GM19351 (cell line): ENCODE measurements at regions not wholly inside any gene's neighbourhood (a gene's known extent, or its start where the extent isn't known, plus 50 kb on each side); places are given as distances from the start of the nearest gene placed in this dataset.

Experiments used
- ATAC-seq: cut with Tn5 transposase; IDR thresholded peaks from one replicate; pipeline ENCODE4 v1.9.1; 2021; ENCODE audit warnings: mild to moderate bottlenecking, moderate library complexity; ENCODE audit not compliant: unreplicated experiment

- no peak for ATAC-seq
Observed at GRCh38 chr2:235291461-235291860, 202.4 kb upstream of the AGAP1 start.

GRCh38 chr2:235293061-235293460, 200.8 kb upstream of the AGAP1 start:
- no peak for ATAC-seq

GRCh38 chr2:235295831-235296230, 198.0 kb upstream of the AGAP1 start:
- ATAC-seq: no peak

GRCh38 chr2:235300368-235301201, 193.3 kb upstream of the AGAP1 start:
- no peak for ATAC-seq

- ATAC-seq: no peak
Observed at GRCh38 chr2:235301202-235302076, 192.4 kb upstream of the AGAP1 start.

GRCh38 chr2:235302263-235302662, 191.6 kb upstream of the AGAP1 start:
- ATAC-seq: no peak

- no peak for ATAC-seq
Observed at GRCh38 chr2:235303499-235304291, 190.1 kb upstream of the AGAP1 start.

GRCh38 chr2:235305678-235306077, 188.2 kb upstream of the AGAP1 start:
- ATAC-seq: no peak

- no peak for ATAC-seq
Observed at GRCh38 chr2:235311044-235311443, 182.8 kb upstream of the AGAP1 start.

GRCh38 chr2:235312571-235312970, 181.3 kb upstream of the AGAP1 start:
- ATAC-seq: no peak

- no peak for ATAC-seq
Observed at GRCh38 chr2:235314371-235314930, 179.4 kb upstream of the AGAP1 start.

- ATAC-seq: no peak
Observed at GRCh38 chr2:235319095-235319494, 174.7 kb upstream of the AGAP1 start.

GRCh38 chr2:235320326-235320725, 173.5 kb upstream of the AGAP1 start:
- no peak for ATAC-seq

GRCh38 chr2:235324324-235324723, 169.5 kb upstream of the AGAP1 start:
- no peak for ATAC-seq

GRCh38 chr2:235325151-235325550, 168.7 kb upstream of the AGAP1 start:
- ATAC-seq: no peak

GRCh38 chr2:235328991-235329390, 164.9 kb upstream of the AGAP1 start:
- ATAC-seq: no peak

- ATAC-seq: no peak
Observed at GRCh38 chr2:235330775-235331451, 162.9 kb upstream of the AGAP1 start.

GRCh38 chr2:235332240-235332890, 161.5 kb upstream of the AGAP1 start:
- ATAC-seq: no peak

GRCh38 chr2:235333076-235333475, 160.8 kb upstream of the AGAP1 start:
- no peak for ATAC-seq

GRCh38 chr2:235334179-235334578, 159.7 kb upstream of the AGAP1 start:
- no peak for ATAC-seq
